Mesenchymal stem cell (in vitro differentiated cells and primary cell): ENCODE measurements at regions not wholly inside any gene's neighbourhood (a gene's known extent, or its start where the extent isn't known, plus 50 kb on each side); places are given as distances from the start of the nearest gene placed in this dataset.

Source experiments
- DNase-seq: peaks from one replicate; pipeline ENCODE4 v3.0.0-alpha.2; 2013
- H2AFZ ChIP-seq: one replicate; pipeline ENCODE4 v1.6.1; 2013; ENCODE audit warnings: low read depth, mild to moderate bottlenecking, control low read depth, inconsistent platforms, low read length, moderate library complexity
- H2AK5ac ChIP-seq: 2 replicates; pipeline ENCODE4 v1.6.1; 2013; ENCODE audit warnings: low read length, moderate library complexity, mild to moderate bottlenecking, inconsistent platforms; ENCODE audit not compliant: severe bottlenecking
- H2BK120ac ChIP-seq: one replicate; pipeline ENCODE4 v1.6.1; 2013; ENCODE audit warnings: low read depth, mild to moderate bottlenecking, inconsistent platforms, low read length, moderate library complexity
- H2BK12ac ChIP-seq, 2 experiments: one replicate each; pipeline ENCODE4 v1.6.1; 2013; ENCODE audit warnings: inconsistent platforms in 2 of 2, low read length in 2 of 2, mild to moderate bottlenecking in 2 of 2, moderate library complexity in 2 of 2, control low read depth in 1 of 2
- H2BK15ac ChIP-seq: one replicate; pipeline ENCODE4 v1.6.1; 2013; ENCODE audit warnings: mild to moderate bottlenecking, low read depth, inconsistent platforms; ENCODE audit not compliant: poor library complexity, severe bottlenecking
- H2BK5ac ChIP-seq: 2 replicates; pipeline ENCODE4 v1.6.1; 2013; ENCODE audit warnings: low read depth, mild to moderate bottlenecking, low read length, control low read depth, inconsistent platforms; ENCODE audit not compliant: poor library complexity, severe bottlenecking
- H3K14ac ChIP-seq, 2 experiments: one replicate each; pipeline ENCODE4 v1.6.1; 2013; ENCODE audit warnings: inconsistent platforms in 2 of 2, low read length in 2 of 2, control low read depth in 1 of 2, mild to moderate bottlenecking in 1 of 2, moderate library complexity in 1 of 2
- H3K18ac ChIP-seq, 2 experiments: one replicate each; pipeline ENCODE4 v1.6.1; 2013; ENCODE audit warnings: inconsistent platforms in 2 of 2, low read length in 2 of 2, control low read depth in 1 of 2, low read depth in 1 of 2, mild to moderate bottlenecking in 1 of 2
- H3K23ac ChIP-seq, 2 experiments: one replicate each; pipeline ENCODE4 v1.6.1; 2013; ENCODE audit warnings: inconsistent platforms in 2 of 2, low read length in 2 of 2, mild to moderate bottlenecking in 2 of 2, moderate library complexity in 2 of 2, control low read depth in 1 of 2
- H3K27ac ChIP-seq: 2 replicates; pipeline ENCODE4 v1.5.1; 2013; ENCODE audit warnings: mild to moderate bottlenecking, moderate library complexity, low read length, control low read depth, inconsistent platforms; ENCODE audit not compliant: poor library complexity, severe bottlenecking
- H3K27me3 ChIP-seq, 2 experiments: 2 replicates each; pipeline versions ENCODE4 v1.6.1 to v1.7.0; 2013; ENCODE audit warnings: low read length in 2 of 2, mild to moderate bottlenecking in 2 of 2, moderate library complexity in 2 of 2, control low read depth in 1 of 2, inconsistent platforms in 1 of 2; ENCODE audit not compliant: control insufficient read depth in 1 of 2, insufficient read depth in 1 of 2
- H3K36me3 ChIP-seq, 2 experiments: 2 replicates each; pipeline versions ENCODE4 v1.6.1 to v1.7.0; 2013; ENCODE audit warnings: low read length in 2 of 2, control low read depth in 1 of 2, inconsistent platforms in 1 of 2, low read depth in 1 of 2, mild to moderate bottlenecking in 1 of 2; ENCODE audit not compliant: insufficient read depth in 2 of 2, control insufficient read depth in 1 of 2
- H3K4ac ChIP-seq, 2 experiments: one replicate each; pipeline ENCODE4 v1.6.1; 2013; ENCODE audit warnings: inconsistent platforms in 2 of 2, low read length in 2 of 2, mild to moderate bottlenecking in 2 of 2, moderate library complexity in 2 of 2, control low read depth in 1 of 2, low read depth in 1 of 2
- H3K4me1 ChIP-seq: 2 replicates; pipeline ENCODE4 v1.6.1; 2013; ENCODE audit warnings: low read depth, low read length, control low read depth; ENCODE audit not compliant: control insufficient read depth, insufficient read depth
- H3K4me2 ChIP-seq: 2 replicates; pipeline ENCODE4 v1.6.1; 2013; ENCODE audit warnings: low read length, mild to moderate bottlenecking, inconsistent platforms; ENCODE audit not compliant: poor library complexity, severe bottlenecking
- H3K4me3 ChIP-seq, 2 experiments: 2 replicates each; pipeline versions ENCODE4 v1.5.1 to v1.7.0; 2013; ENCODE audit warnings: low read length in 2 of 2, mild to moderate bottlenecking in 2 of 2, control low read depth in 1 of 2, low read depth in 1 of 2; ENCODE audit not compliant: insufficient read depth in 1 of 2
- H3K79me1 ChIP-seq: replicated peaks from 2 replicates; pipeline ENCODE4 v1.6.1; 2013; ENCODE audit warnings: mild to moderate bottlenecking, control low read depth, low read length, inconsistent platforms; ENCODE audit not compliant: poor library complexity, severe bottlenecking
- H3K9ac ChIP-seq: 2 replicates; pipeline ENCODE4 v1.7.0; 2013; ENCODE audit warnings: mild to moderate bottlenecking, low read length, moderate library complexity
- H3K9me3 ChIP-seq: 2 replicates; pipeline ENCODE4 v1.7.0; 2013; ENCODE audit warnings: mild to moderate bottlenecking, low read length; ENCODE audit not compliant: control insufficient read depth
- H4K8ac ChIP-seq: one replicate; pipeline ENCODE4 v1.6.1; 2013; ENCODE audit warnings: inconsistent platforms, mild to moderate bottlenecking, low read length, moderate library complexity
- H4K91ac ChIP-seq: one replicate; pipeline ENCODE4 v1.6.1; 2013; ENCODE audit warnings: mild to moderate bottlenecking, low read length, inconsistent platforms
- WGBS: methylation state at CpG from one replicate; pipeline ENCODE4 v1.1.7; 2013; ENCODE audit warnings: mixed read lengths; 5-methylcytosine and 5-hydroxymethylcytosine counted together

- Histone ChIP-seq H3K4ac (no peak overlapping the region), H3K23ac (no peak overlapping the region), H4K91ac (no peak overlapping the region), H3K18ac (no peak overlapping the region), H2AK5ac (no peak overlapping the region), H2BK120ac (no peak overlapping the region), H3K4me1 (no peaks in the 10 kb centered on the region), H2AFZ (no peak overlapping the region), H3K4me3 (no peak overlapping the region), H2BK5ac (no peak overlapping the region), H3K14ac (no peak overlapping the region), H2BK15ac (no peak overlapping the region), H3K27me3 (no peaks in the 10 kb centered on the region), H3K4me2 (no peak overlapping the region), H3K79me1 (no peaks in the 10 kb centered on the region), H2BK12ac (no peak overlapping the region), H3K9ac (no peak overlapping the region), H3K27ac (no peak overlapping the region), H3K9me3 (no peaks in the 10 kb centered on the region), H3K36me3 (no peaks in the 10 kb centered on the region), H4K8ac (no peak overlapping the region)
- 98% methylated on average over 5 of the region's 6 CpGs for WGBS
- DNase-seq = peak; percentile 46
Observed at GRCh38 chr14:86782092-86782580, 1210.8 kb downstream of the GALC start.

- Histone ChIP-seq H2AFZ (no peak overlapping the region), H3K4me2 (no peak overlapping the region), H3K4me1 (no peaks in the 10 kb centered on the region), H3K27me3 (no peaks in the 10 kb centered on the region), H3K36me3 (no peaks in the 10 kb centered on the region), H2BK12ac (no peak overlapping the region), H2BK15ac (no peak overlapping the region), H2BK120ac (no peak overlapping the region), H3K9ac (no peak overlapping the region), H4K91ac (no peak overlapping the region), H2AK5ac (no peak overlapping the region), H3K4ac (no peak overlapping the region), H3K9me3 (no peaks in the 10 kb centered on the region), H3K27ac (no peak overlapping the region), H3K79me1 (no peaks in the 10 kb centered on the region), H3K18ac (no peak overlapping the region), H4K8ac (no peak overlapping the region), H2BK5ac (no peak overlapping the region), H3K23ac (no peak overlapping the region), H3K4me3 (no peak overlapping the region), H3K14ac (no peak overlapping the region)
- no CpG with 5 or more reads among the region's 1 CpG for WGBS
- DNase-seq = no peak
Observed at GRCh38 chr14:86780876-86781510, 1212.0 kb downstream of the GALC start.

GRCh38 chr14:86780461-86780860 lies 1212.5 kb downstream of the GALC start:
- no peak overlapping the region for H3K9ac ChIP-seq
- no peaks in the 10 kb centered on the region for H3K79me1 ChIP-seq
- whole genome bisulfite sequencing = 100% methylated on average over 2 of the region's 2 CpGs
- H3K18ac ChIP-seq = no peak overlapping the region
- no peak overlapping the region for H2BK12ac ChIP-seq
- H3K4me3 ChIP-seq = no peak overlapping the region
- no peak for DNase-seq
- no peak overlapping the region for H4K91ac ChIP-seq
- no peak overlapping the region for H3K27ac ChIP-seq
- H2AFZ ChIP-seq = no peak overlapping the region
- H3K14ac ChIP-seq = no peak overlapping the region
- H3K4ac ChIP-seq = no peak overlapping the region
- no peaks in the 10 kb centered on the region for H3K9me3 ChIP-seq
- H2BK15ac ChIP-seq = no peak overlapping the region
- no peak overlapping the region for H2AK5ac ChIP-seq
- H3K4me2 ChIP-seq = no peak overlapping the region
- no peak overlapping the region for H3K23ac ChIP-seq
- no peaks in the 10 kb centered on the region for H3K4me1 ChIP-seq
- no peak overlapping the region for H2BK120ac ChIP-seq
- no peak overlapping the region for H2BK5ac ChIP-seq
- H4K8ac ChIP-seq = no peak overlapping the region
- H3K27me3 ChIP-seq = no peaks in the 10 kb centered on the region
- H3K36me3 ChIP-seq = no peaks in the 10 kb centered on the region

- H2BK15ac ChIP-seq = no peak overlapping the region
- no peak overlapping the region for H4K91ac ChIP-seq
- no peaks in the 10 kb centered on the region for H3K27me3 ChIP-seq
- no peak overlapping the region for H3K4me3 ChIP-seq
- H3K14ac ChIP-seq = no peak overlapping the region
- no peak overlapping the region for H3K9ac ChIP-seq
- H3K18ac ChIP-seq = no peak overlapping the region
- no peak overlapping the region for H2BK12ac ChIP-seq
- no peak overlapping the region for H3K4me2 ChIP-seq
- H3K23ac ChIP-seq = no peak overlapping the region
- H2AFZ ChIP-seq = no peak overlapping the region
- H3K4ac ChIP-seq = no peak overlapping the region
- no peak overlapping the region for H4K8ac ChIP-seq
- H2BK120ac ChIP-seq = no peak overlapping the region
- H2AK5ac ChIP-seq = no peak overlapping the region
- H3K4me1 ChIP-seq = no peaks in the 10 kb centered on the region
- H3K36me3 ChIP-seq = no peaks in the 10 kb centered on the region
- DNase-seq = no peak
- H2BK5ac ChIP-seq = no peak overlapping the region
- no peaks in the 10 kb centered on the region for H3K9me3 ChIP-seq
- no peaks in the 10 kb centered on the region for H3K79me1 ChIP-seq
- WGBS = no CpG with 5 or more reads among the region's 1 CpG
- no peak overlapping the region for H3K27ac ChIP-seq
Observed at GRCh38 chr14:86779416-86779815, 1213.6 kb downstream of the GALC start.
